ENCODE measurements at regions not wholly inside any gene's neighbourhood (a gene's known extent, or its start where the extent isn't known, plus 50 kb on each side); places are given as distances from the start of the nearest gene placed in this dataset.

DNA sequence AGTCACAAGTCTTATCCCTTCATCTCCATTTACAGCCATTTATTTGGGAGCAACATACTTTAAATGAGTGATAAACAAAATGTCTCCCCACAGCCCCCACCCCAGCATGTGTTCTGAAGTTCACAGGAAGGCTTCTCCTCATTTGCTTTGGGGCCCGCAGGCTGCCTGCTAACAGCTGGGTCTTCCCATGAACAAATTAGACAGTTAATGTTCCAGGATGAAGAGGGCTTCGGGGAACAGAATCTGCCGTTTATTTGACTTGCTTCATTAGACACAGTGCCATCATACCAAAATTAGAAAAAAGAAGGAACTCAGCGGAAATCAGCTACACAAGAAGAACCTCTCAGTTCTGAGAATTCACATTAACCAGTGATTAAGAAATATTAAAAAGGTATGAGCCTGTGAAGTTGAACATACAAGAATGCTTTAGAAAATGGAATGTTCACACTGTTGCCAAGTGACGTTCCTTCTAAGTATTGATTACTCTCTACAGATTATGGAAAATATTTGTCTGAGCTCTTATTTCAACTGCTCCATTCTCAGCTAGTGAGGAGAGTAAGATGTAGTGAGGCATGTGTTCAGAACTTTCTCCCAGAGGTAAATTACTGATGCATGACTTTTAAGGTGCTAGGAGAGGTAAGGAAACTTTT is 107.5 kb upstream of the THBS1 start:
- TF ChIP-seq EZH2 (IDR thresholded peaks at IDR 0.05; ENCODE audit: insufficient read depth, low read length) = no peak
- TF ChIP-seq CTCF (IDR thresholded peaks at IDR 0.05; ENCODE audit: insufficient read depth, low read depth, low read length) = no peak
